Inflammatory macrophage treated with lipopolysaccharide for 1 hour (primary cell): ENCODE measurements at regions not wholly inside any gene's neighbourhood (a gene's known extent, or its start where the extent isn't known, plus 50 kb on each side); places are given as distances from the start of the nearest gene placed in this dataset.

Experiments used
- DNase-seq, 2 donors: peaks; one replicate each; pipeline ENCODE4 v3.0.0-alpha.2; 2020 to 2022

GRCh38 chr5:93048858-93049257, 532.2 kb downstream of the NR2F1-AS1 start:
- DNase-seq = no peak

DNA sequence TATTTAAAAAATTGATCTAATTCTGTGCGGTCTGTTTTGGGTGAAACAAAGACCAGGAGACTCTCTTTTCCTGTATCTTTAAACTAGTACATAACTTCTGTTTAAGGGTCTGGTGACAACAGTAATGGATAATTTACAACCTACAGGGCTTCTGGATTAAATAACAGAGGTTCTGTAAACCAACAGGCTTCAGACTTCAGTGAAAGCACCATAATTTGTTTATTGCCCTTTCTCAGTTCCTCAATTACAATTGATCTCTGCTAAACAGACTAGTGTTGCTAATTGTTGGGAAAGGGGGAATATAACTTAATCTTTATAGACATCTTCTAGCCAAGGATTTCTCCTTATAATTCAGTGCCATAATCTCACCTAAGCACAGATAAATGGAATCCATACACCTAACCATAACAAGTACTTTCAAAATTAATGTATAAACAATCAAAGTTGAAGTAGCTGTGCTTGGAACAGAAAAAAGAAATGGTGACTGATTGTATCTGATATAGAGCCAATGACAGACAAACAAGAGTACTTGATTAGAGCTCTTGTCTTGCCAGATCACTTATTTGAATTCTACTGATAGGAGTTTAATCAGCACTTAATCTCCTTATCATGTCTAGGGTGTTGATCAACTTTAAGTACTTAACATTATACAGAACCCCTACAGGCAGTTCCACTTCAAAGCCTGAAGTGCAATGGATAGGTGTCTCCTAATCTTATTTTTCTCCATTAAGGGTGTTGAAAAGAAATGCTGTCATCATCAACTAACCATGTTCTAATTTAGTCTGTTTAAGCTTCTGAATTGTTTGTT, 536.0 kb downstream of the NR2F1-AS1 start:
- no peak for DNase-seq

GRCh38 chr5:93039888-93040287, 541.1 kb downstream of the NR2F1-AS1 start:
- DNase-seq = no peak

DNA sequence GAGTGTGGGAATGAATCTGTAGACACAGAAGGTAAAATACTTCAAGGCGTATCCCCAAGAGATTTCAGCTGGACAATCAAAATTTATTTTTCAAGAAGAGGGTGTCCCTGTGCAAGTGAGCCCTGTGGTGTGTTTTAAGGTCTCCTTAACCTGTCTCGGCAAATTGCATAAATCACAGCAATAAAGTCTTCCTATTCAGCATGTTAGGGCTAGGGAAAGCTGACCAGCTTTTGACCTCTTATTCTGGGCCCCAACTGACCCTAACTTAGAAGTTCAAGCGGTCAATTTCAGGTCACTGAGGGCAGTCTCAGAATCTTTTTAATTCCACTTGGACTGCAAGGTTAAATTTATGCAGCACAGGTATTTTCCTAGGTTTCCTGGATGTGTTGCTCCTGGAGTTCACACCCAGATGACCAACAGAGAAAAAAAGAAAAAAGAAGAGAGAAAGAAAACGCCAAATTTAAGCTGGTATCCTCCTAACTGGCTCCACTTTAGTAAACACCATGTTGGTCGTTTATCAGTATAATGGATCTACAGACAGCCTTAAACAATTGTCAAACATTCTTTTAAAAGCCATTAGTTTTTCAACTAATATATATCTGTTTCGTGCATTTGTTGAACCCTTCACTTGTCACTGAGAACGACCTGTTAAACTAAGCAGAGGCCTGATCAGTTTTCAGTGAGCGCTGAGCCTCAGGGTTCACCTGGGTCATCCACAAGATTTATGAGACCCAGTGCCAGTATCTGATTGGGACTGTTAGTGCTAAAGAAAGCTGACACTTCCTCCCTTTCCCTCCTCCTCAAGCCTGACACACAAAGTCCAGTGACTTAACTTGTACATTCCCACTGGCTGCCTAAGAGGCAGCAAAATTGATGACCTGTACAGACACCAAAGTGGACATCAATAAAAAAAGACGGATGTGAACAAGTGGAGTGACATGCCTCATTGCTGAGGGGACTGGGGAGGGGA, 546.1 kb downstream of the NR2F1-AS1 start:
- no peak for DNase-seq

DNA sequence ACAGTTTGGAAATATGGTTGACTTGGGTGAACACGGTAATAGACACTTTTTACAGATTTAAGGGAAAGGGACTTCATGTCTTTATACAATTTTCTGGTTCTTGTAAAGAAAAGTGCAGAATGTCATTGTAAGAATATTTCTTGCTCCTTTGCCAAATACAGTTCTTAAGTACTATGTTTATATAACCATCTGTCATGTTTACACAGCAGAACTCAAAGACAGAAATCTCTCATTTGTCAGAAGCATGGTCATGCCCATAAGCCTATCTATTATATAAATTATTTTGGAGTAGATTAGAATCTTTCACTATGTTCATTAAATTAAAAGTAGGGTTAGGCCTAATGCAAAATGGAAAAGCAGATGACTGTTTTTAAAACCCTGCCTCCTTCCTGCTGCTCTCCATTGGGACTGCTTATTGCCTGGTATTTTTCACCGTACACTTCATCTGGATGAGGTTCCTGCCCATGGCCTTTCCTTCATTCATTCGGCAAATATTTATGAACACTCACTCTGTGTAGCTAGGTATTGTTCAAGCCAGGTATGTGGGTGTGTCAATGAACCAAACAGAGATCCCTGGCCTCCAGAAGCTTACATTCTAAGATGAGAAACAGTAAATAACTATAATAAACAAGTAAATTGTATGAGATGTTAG, 558.1 kb downstream of the NR2F1-AS1 start:
- no peak for DNase-seq

DNA sequence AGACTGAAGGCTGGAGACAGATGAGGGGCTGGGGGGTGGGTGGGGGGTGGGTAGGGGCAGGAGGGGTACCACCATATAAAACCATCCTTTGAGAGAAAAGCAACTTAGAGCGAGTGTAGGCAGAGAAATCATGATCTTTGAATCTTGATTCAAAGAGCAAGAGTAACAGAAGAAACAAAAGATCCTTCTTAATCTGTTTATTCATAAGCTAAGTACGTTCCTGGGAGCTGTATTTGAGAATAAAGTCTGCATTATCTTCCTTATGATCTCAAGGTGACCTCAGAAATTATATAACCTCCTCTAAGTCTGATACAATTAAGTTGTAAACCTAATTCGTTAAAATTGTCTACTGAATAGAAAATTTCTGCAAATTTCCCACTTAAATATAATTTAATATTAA, 558.8 kb downstream of the NR2F1-AS1 start:
- no peak for DNase-seq

DNA sequence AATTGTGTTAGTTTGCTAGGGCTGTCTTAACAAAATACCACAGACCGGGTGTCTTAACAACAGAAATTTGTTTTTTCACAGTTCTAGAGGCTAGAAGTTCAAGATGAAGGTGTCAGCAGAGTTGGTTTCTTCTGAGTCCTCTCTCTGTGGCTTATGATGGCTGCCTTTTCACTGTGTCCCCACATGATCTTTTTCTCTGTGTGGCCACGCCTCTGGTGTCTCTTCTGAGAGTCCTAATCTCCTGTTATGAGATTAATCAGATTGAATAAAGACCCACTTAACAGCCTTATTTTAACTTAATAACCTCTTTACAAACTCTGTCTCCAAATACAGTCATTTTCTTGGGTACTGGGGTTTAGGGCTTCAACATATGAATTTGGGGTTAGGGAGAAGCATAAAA, 561.1 kb downstream of the NR2F1-AS1 start:
- DNase-seq = no peak

DNA sequence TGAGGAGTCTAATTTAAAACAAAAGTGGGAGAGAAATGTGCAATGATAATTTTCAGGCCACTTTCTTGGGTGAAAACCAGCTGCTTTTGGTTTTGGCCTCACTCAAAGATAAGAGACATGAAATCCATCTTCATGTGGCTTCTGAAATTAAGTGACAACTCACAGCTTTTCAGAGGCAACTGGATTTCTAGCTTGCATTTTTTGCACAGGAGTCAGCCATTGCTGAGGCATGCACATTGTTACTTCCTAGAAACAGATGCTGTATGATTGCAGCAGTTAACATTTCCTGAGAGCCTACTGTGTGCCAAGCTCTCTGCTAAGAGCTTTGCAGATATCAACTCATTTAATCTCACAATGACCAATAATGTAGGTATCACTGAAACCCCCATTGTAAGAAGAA, 562.6 kb downstream of the NR2F1-AS1 start:
- DNase-seq = no peak

- no peak for DNase-seq
Observed at GRCh38 chr5:93017849-93018248, 563.2 kb downstream of the NR2F1-AS1 start.

DNA sequence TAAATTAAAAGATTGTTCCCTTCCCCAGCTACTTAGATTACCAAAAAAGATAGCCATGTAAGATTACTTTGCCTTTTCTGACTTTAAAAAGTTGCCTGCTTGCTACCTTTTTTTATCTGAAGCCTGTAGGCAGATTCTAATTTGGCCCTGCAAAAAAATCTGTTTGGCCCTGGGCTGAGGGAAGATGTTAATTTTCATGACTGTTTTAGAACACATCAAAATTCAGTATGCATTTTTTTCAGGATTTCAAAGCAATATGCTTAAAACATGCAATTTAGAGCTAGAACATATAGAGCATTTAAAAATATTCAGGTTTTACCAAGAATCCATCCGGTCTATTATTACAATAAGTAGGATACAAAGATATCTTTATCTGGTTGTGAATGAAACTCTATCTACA, 563.6 kb downstream of the NR2F1-AS1 start:
- DNase-seq = no peak

GRCh38 chr5:93010616-93011015, 570.4 kb downstream of the NR2F1-AS1 start:
- no peak for DNase-seq

DNA sequence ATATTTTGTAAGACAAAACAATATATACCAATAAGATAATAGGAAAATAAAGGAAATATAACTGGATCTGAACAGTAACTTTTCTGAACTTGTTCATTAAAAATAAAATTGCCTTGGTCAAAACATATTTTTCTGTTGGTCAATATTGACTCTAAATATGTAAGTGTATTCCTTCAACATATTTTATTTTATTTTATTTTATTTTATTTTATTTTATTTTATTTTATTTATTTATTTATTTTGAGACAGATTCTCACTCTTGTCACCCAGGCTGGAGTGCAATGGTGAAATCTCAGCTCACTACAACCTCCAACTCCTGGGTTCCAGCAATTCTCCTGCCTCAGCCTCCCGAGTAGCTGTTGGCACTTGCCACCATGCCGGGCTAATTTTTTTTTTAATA, 571.0 kb downstream of the NR2F1-AS1 start:
- DNase-seq = no peak

DNA sequence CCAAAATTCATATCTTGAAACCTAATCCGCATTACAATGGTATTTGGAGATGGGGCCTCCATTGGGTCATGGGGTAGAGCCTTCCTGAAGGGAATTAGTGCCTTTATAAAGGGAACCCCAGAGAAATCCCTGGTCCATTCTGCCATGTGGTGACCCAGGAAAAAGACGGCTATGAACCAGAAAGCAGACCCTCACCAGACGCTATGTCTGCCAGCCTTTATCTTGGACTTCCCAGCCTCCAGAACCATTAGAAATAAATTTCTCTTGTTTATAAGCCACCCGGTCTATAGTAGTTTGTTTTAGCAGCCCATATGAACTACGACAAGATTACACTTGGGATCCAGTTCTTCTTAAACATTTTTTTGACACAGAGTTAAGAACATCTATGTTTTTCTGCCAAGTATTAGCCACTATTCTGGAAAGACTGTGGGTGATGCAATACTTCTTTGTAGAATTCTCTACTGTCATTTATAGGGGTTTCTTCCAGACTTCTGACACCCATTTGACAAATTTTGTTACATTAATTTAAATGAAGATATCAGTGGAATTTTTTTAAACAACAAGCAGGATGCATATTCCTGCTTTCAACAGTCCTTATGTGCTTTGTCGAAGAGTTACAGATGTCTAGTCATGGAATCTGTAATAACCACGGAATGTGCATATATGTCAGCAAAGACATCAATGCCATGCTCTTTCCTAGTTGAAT, 572.4 kb downstream of the NR2F1-AS1 start:
- DNase-seq = no peak

GRCh38 chr5:93006915-93007314, 574.1 kb downstream of the NR2F1-AS1 start:
- no peak for DNase-seq

- DNase-seq = no peak
Observed at GRCh38 chr5:92998456-92998855, 582.6 kb downstream of the NR2F1-AS1 start.

DNA sequence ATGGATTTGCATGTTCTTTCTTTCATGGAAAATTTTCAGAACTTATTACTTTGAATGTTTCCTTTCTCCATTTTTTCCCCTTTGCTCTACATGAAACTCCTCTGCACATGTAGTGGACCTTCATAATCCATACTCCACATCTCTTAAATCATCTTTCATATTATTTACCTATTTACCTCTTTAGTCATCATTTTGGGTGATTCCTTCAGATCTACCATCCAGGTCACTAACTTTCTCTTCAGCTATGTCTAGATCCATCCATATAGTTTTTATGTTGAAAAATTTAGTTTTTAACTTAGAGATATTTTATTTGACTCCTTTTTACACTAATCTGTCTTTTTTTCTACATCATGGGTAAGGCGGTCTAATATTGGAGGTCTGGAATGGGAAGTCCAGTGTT, 586.6 kb downstream of the NR2F1-AS1 start:
- no peak for DNase-seq

DNA sequence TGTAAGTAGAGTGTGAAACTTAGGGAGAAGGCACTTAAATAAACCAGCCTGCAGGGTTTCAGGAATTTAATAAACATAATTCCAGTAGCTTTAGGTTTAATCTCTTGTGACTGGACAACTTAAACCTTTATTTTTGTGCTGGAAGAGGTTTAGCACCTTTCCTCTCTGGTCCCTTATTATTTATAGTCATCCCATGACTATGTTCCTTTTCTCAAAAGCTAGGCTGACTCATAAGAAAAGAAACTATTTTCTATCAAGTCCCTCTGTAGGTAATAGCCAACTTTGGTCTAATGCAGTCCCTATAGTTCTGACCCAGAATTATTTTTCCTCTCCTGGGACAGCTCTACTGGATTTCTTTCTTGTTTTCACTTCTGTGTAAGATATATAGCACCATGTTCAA, 588.9 kb downstream of the NR2F1-AS1 start:
- no peak for DNase-seq

DNA sequence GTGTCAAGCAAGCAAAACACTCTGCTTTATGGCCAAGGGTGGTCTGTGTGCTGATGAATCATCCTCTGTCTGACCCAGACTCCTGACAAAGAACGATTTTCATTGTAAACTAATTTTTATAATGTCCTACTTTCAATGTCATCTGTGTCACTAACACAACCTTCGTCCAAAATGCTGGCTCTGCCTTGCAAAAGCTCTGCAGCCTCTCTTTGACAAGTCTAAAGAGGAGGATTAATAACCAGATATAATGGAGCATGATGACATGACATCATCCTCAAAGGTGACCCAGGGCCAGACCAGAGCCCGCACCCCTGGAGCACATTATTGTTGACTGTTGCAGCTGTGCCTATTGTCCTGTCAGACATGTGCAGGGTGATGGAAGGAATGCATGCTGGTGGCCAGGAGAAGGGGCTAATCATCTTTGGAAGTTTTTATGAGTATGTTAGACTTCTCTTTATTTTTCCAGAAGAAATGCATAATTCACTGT, 589.4 kb downstream of the NR2F1-AS1 start:
- DNase-seq = no peak

GRCh38 chr5:92990771-92991170, 590.2 kb downstream of the NR2F1-AS1 start:
- no peak for DNase-seq

DNA sequence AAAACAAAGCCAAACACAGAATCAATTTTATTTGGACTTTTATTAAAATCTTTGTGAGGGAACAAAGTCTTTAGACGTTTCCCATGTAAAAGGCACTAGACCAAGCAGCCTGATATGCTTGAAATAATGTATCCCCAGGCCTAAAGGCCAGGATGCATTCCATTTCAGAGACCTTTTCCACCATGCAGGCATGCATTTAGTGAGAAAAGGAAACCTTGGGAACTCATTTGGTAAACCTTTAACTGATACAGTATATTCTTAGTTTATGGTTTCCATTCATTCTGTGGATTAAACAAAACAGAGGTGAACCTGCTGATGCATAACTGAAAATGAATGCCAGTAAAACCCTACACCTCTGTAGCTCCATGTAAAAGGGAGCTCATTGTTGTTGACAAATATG, 600.0 kb downstream of the NR2F1-AS1 start:
- DNase-seq = no peak

GRCh38 chr5:92980491-92980890, 600.5 kb downstream of the NR2F1-AS1 start:
- no peak for DNase-seq

DNA sequence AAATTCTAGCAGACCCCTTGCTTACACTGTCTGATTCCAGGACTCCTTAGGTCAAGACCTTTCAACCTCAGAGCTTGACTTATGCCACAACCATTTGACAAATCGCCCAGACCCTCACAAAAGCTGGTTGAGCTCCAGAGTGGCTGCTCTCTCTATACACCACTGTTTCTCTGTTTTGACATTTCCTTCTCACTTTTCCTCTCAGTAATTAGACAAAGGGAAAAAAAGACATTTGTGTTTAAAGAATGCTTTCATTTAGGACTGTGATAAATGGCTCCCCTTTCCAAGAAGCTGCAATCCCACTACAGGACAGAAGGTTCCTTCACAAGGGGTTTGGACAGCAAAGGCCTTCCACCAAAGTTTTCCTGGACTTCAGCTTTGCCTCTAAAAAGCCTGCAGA, 601.3 kb downstream of the NR2F1-AS1 start:
- DNase-seq = no peak
